22Rv1 (cell line): ENCODE measurements at regions not wholly inside any gene's neighbourhood (a gene's known extent, or its start where the extent isn't known, plus 50 kb on each side); places are given as distances from the start of the nearest gene placed in this dataset.

ENCODE experiments used
- H3K27ac ChIP-seq: fragments of 450-650 bp; 2 replicates; pipeline ENCODE4 v1.5.1; 2017
- CTCF ChIP-seq: fragments of 450-650 bp; IDR thresholded peaks from 2 replicates; pipeline ENCODE4 v1.5.1; 2017; ENCODE audit warnings: mild to moderate bottlenecking
- ZFX ChIP-seq: fragments of 450-650 bp; IDR thresholded peaks from 2 replicates; pipeline ENCODE4 v1.6.1; 2017; ENCODE audit warnings: antibody characterized with exemption, borderline replicate concordance

- no peak overlapping the region for H3K27ac ChIP-seq
- no peak for TF ChIP-seq ZFX
- no peak for TF ChIP-seq CTCF
Observed at GRCh38 chr18:66126266-66126665, 375.5 kb downstream of the CDH7 start.

GRCh38 chr18:66124394-66124793 lies 373.6 kb downstream of the CDH7 start:
- no peak for TF ChIP-seq ZFX
- TF ChIP-seq CTCF: peak; percentile 45
- no peak overlapping the region for H3K27ac ChIP-seq

GRCh38 chr18:66119347-66119746 lies 368.5 kb downstream of the CDH7 start:
- no peak overlapping the region for H3K27ac ChIP-seq
- TF ChIP-seq ZFX (no peak), CTCF (no peak)

- TF ChIP-seq ZFX: no peak
- no peak for TF ChIP-seq CTCF
- H3K27ac ChIP-seq: no peak overlapping the region
Observed at GRCh38 chr18:66111018-66111417, 360.2 kb downstream of the CDH7 start.

GRCh38 chr18:66110607-66111006 lies 359.8 kb downstream of the CDH7 start:
- no peak for TF ChIP-seq ZFX
- no peak for TF ChIP-seq CTCF
- H3K27ac ChIP-seq: no peak overlapping the region

GRCh38 chr18:66109981-66110380 lies 359.2 kb downstream of the CDH7 start:
- no peak overlapping the region for H3K27ac ChIP-seq

GRCh38 chr18:66107546-66107945 lies 356.7 kb downstream of the CDH7 start:
- no peak for TF ChIP-seq ZFX
- no peak for TF ChIP-seq CTCF
- H3K27ac ChIP-seq: no peak overlapping the region

More at GRCh38 chr18:66109981-66110380, 359.2 kb downstream of the CDH7 start:
- no peak for TF ChIP-seq ZFX
- TF ChIP-seq CTCF: no peak

- TF ChIP-seq ZFX (no peak), CTCF (no peak)
Observed at GRCh38 chr18:66105016-66105415, 354.2 kb downstream of the CDH7 start.

More at GRCh38 chr18:66105016-66105415, 354.2 kb downstream of the CDH7 start:
- no peak overlapping the region for H3K27ac ChIP-seq
